Ramos (cell line): ENCODE measurements at regions not wholly inside any gene's neighbourhood (a gene's known extent, or its start where the extent isn't known, plus 50 kb on each side); places are given as distances from the start of the nearest gene placed in this dataset.
"Not testable (repeated sequence)": the region's sequence is repeated elsewhere in the genome, so short reads cannot be mapped to it uniquely, and the experiment has no call there.

Source experiments
- in situ Hi-C: fragments of 300-500 bp; cut with MboI; formaldehyde crosslinking; loops from one replicate; pipeline ENCODE4 v1.14.3; 2022; ENCODE audit warnings: low sequenced_read_pairs; ENCODE audit not compliant: unreplicated experiment

GRCh38 chr14:37650356-37651037, 55.1 kb downstream of the TTC6 start:
- in situ Hi-C loops, result no loop called here

DNA sequence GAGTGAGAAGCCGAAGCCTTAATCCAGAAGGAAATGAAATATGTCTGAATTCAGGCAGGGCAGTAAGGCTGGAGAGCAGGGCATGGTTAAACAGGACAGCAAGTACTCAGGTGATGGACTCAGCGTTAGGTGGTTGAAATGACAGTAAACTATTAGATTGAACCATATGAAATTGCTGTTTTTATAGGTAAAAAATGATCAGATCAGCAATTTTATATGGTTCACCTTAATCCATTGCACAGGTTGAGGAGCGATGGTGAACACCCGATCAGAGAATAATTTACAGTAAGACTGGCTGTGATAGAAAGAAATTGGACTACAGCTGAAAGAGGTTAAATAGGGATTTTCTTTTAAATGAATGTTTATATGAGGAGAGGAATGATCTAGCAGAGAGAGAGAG, 56.6 kb downstream of the TTC6 start:
- in situ Hi-C loops, result no loop called here

DNA sequence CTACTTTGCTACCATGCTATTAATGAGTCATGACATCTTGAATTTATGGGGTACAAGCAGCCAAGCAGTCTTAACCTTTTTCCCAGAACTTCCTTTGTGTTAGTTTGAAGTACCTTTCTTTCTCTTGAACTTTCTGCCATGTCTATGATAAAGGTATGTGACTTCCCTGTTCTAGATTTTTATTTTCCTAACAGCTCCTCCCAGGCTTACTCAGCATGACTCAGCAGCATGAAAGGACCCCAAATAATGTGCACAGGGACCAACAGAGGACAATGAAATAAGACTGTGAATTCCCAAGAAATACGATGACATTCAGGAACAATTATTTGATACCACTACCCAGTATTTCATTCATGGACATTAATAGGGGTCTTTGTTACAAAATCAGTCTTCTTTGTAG, 60.0 kb downstream of the TTC6 start:
- in situ Hi-C loops, result no loop called here

GRCh38 chr14:37658156-37658555, 62.7 kb downstream of the TTC6 start:
- in situ Hi-C loops, result no loop called here

- in situ Hi-C loops, result no loop called here
These were observed 68.1 kb downstream of the TTC6 start for GRCh38 chr14:37663498-37663897.

DNA sequence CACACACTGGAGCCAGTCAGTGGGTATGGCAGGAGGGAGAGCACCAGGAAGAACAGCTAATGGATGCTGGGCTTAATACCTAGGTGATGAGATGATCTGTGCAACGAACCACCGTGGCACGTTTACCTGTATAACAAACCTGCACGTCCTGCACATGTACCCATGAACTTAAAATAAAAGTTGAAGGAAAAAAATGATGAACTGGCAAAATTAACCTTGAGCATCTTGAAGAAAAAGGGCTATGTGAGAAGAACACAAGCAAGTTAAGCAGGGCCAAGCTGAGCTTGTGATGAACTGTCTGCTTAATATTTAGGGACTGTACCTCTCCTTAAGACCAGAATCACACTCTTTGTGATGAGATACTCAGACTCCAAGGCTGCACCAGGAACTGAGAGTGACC, 70.0 kb downstream of the TTC6 start:
- in situ Hi-C loops, result no loop called here

DNA sequence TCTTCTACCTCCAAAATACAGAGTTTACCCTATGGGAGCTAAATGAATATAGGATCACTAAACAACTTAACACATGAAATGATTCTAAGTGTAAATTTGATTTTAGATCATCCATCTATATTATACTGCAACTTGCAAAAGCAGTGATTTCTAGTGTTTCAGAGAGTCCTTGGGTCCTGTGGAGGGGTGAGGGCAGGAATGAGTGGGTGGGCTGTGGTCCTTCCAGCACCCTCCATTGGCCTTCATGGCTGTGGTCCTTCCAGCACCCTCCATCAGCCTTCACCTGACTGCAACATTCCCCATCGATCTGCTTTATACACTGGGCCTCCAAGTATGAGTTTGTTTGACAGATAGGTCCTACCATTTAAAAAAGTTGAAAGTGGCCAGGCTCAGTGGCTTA, 70.5 kb downstream of the TTC6 start:
- in situ Hi-C loops, result no loop called here

- in situ Hi-C loops, result no loop called here
These were observed 73.2 kb downstream of the TTC6 start for GRCh38 chr14:37668646-37669045.

- in situ Hi-C loops, result no loop called here
These were observed 73.8 kb downstream of the TTC6 start for GRCh38 chr14:37669242-37669641.

DNA sequence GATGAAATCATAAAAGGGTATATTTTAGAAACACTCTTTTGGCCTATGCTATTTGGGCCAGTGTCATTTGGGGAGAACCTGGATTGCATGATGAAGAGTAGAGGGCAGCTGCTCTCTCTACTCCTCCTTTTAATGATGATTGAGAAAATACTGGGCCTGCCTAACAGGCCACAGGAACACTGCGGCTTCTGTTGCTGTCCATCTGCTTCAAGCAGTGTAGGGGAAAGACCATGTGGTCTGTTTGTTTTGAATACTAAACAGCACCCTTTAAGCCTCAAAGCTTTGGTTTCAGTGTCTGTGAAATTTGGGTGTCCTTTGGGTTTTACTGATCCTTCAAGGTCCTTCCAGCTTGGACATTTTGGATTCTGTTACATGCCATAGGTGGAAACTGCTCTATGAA, 78.0 kb downstream of the TTC6 start:
- in situ Hi-C loops, result no loop called here

GRCh38 chr14:37678916-37679315, 83.5 kb downstream of the TTC6 start:
- in situ Hi-C loops, result no loop called here

DNA sequence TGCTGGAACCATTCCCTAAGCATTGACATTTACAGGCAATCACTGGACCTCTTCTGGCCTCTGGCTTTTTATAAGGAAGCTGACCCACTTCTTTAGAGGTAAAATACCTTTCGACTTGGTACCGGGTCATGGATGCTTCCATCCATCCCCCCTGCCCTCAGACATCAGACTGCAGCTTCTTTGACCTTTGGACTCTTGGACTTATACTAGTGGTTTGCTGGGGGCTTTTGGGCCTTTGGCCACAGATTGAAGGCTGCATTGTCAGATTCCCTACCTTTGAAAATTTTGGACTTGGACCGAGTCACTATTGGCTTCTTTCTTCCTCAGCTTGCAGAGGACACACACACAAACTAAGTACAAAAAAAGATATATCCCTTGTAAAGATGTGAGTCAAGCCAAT, 86.1 kb downstream of the TTC6 start:
- in situ Hi-C loops, result no loop called here

DNA sequence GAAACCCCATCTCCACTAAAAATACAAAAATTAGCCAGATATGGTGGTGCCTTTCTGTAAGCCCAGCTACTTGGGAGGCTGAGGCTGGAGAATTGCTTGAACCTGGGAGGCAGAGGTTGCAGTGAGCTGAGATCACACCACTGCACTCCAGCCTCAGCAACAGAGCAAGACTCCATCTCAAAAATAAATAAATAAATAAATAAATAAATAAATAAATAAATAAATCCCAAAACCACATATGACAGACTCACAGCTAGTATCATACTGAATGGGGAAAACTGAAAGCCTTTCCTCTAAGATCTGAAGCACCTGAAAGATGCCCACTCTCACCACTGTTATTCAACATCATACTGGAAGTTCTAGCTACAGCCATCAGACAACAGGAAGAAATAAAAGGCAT, 97.3 kb downstream of the TTC6 start:
- in situ Hi-C loops, result not testable (repeated sequence)

GRCh38 chr14:37693420-37693819, 98.0 kb downstream of the TTC6 start:
- in situ Hi-C loops, result not testable (repeated sequence)

- in situ Hi-C loops, result no loop called here
These were observed 100.4 kb downstream of the TTC6 start for GRCh38 chr14:37695866-37696265.

- in situ Hi-C loops, result no loop called here
These were observed 102.2 kb downstream of the TTC6 start for GRCh38 chr14:37697489-37698121.

DNA sequence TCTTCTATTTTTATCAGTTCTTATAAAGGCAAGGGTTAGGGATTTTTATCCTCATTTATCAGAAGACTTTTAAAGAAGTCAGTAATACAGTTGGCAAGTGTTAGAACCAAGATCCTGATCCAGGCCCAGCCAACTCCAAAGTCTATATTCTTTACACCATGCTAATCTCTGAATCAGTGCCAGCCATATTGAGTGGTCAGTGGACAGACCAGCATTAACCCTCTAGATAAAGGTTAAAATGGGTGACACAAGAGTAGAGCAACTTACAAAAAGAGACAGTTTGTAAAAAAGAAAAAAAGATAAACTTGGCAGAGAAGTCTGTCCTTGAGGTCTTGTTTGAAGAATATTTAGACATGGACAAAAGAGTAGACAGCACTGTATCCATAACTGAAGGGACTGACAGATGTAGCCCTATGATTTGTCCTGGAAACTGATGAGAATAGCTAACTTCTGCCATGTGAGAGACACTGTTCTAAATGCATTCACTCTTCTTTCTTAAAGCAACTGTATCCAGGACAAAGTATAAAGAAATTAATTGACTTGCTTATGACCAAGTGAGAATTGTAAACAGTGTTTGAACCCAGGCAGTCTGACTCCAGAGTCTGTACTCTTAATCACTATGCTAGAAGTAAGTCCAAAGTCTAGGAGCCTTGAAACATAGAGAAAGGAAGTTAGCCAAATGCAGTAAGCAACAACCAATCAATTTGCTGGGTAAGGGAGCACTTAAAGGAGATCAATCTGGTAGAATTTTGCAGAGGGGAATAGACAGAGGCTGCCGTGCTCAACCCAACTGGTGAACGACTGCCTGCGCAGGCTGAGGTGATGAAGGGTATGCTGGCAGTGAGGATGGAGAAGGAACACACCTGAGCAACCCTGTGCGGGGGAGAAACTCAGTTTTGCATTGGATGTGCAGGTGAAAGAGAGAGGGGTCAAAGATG, 103.7 kb downstream of the TTC6 start:
- in situ Hi-C loops, result no loop called here

DNA sequence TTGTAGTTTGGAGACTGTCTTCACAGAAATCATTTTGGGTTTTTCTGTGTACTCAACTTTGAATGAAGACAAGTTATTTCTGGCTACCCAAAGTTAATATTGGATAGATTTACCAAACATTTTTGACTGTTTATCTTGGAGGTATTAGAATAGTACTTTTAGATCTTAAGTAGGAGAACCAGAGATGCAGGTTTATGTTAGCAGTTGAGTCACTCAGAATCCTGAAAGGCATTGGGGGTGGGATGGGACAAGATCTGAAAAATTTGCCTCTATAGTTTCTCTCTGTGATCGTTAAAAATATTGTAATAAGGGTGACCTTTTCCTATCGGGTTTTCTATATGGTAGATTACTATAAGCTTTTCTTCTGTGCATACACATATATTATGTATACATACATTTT, 112.3 kb downstream of the TTC6 start:
- in situ Hi-C loops, result no loop called here

DNA sequence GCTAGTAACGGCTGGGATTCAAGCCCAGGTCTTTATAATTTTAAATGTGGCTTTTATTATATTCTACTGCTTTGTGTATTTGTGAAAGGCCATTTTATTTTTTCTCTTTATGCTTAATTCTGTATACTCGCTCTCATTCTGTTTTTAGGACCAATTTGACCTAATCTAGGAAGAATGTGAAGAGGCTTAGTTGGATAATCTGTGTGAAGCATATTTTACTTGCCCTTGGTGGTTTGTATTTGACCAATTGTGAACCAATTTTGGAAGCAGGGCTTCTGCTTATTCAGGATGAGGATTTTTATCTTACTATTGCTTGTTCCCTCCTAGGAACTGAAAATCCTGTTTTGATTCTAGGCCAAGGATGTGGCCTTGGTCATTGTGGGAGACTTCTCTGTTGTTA, 113.1 kb downstream of the TTC6 start:
- in situ Hi-C loops, result no loop called here

GRCh38 chr14:37709419-37710195, 114.2 kb downstream of the TTC6 start:
- in situ Hi-C loops, result no loop called here
